HG02798 (cell line): ENCODE measurements at regions not wholly inside any gene's neighbourhood (a gene's known extent, or its start where the extent isn't known, plus 50 kb on each side); places are given as distances from the start of the nearest gene placed in this dataset.

ENCODE experiments used
- ATAC-seq: cut with Tn5 transposase; IDR thresholded peaks from one replicate; pipeline ENCODE4 v1.9.1; 2021; ENCODE audit warnings: mild to moderate bottlenecking; ENCODE audit not compliant: unreplicated experiment, poor library complexity

- ATAC-seq: no peak
Observed at GRCh38 chr12:93010461-93010860, 81.4 kb upstream of the EEA1 start.

- no peak for ATAC-seq
Observed at GRCh38 chr12:93011100-93011499, 82.0 kb upstream of the EEA1 start.

GRCh38 chr12:93015871-93016751, 87.0 kb upstream of the EEA1 start:
- ATAC-seq: no peak

GRCh38 chr12:93016752-93017350, 87.8 kb upstream of the EEA1 start:
- ATAC-seq: no peak

- ATAC-seq: no peak
Observed at GRCh38 chr12:93018610-93019009, 89.5 kb upstream of the EEA1 start.

GRCh38 chr12:93019212-93019927, 90.3 kb upstream of the EEA1 start:
- ATAC-seq: no peak

- ATAC-seq: no peak
Observed at GRCh38 chr12:93019975-93020630, 91.0 kb upstream of the EEA1 start.

- no peak for ATAC-seq
Observed at GRCh38 chr12:93020631-93021597, 91.8 kb upstream of the EEA1 start.

- no peak for ATAC-seq
Observed at GRCh38 chr12:93022603-93023340, 93.7 kb upstream of the EEA1 start.

- ATAC-seq: peak; percentile 75
Observed at GRCh38 chr12:93025145-93026103, 96.3 kb upstream of the EEA1 start.

- no peak for ATAC-seq
Observed at GRCh38 chr12:93027041-93027440, 97.9 kb upstream of the EEA1 start.

GRCh38 chr12:93029091-93029490, 100.0 kb upstream of the EEA1 start:
- no peak for ATAC-seq

GRCh38 chr12:93031028-93031427, 101.9 kb upstream of the EEA1 start:
- no peak for ATAC-seq

GRCh38 chr12:93032758-93033157, 103.7 kb upstream of the EEA1 start:
- ATAC-seq: no peak

- ATAC-seq: no peak
Observed at GRCh38 chr12:93033948-93034347, 104.9 kb upstream of the EEA1 start.

- no peak for ATAC-seq
Observed at GRCh38 chr12:93039062-93039461, 110.0 kb upstream of the EEA1 start.

- no peak for ATAC-seq
Observed at GRCh38 chr12:93039930-93040329, 110.8 kb upstream of the EEA1 start.

- ATAC-seq: no peak
Observed at GRCh38 chr12:93040367-93040766, 111.3 kb upstream of the EEA1 start.
